Lung microvascular endothelial cell (primary cell): ENCODE measurements at regions not wholly inside any gene's neighbourhood (a gene's known extent, or its start where the extent isn't known, plus 50 kb on each side); places are given as distances from the start of the nearest gene placed in this dataset.
"Not testable (repeated sequence)": the region's sequence is repeated elsewhere in the genome, so short reads cannot be mapped to it uniquely, and the experiment has no call there.

Experiments
- DNase-seq, 2 donors: peaks; one replicate each; pipeline versions ENCODE4 v3.0.0 to v3.0.0-alpha.2; 2010; ENCODE audit warnings: low read depth in 2 of 2

DNA sequence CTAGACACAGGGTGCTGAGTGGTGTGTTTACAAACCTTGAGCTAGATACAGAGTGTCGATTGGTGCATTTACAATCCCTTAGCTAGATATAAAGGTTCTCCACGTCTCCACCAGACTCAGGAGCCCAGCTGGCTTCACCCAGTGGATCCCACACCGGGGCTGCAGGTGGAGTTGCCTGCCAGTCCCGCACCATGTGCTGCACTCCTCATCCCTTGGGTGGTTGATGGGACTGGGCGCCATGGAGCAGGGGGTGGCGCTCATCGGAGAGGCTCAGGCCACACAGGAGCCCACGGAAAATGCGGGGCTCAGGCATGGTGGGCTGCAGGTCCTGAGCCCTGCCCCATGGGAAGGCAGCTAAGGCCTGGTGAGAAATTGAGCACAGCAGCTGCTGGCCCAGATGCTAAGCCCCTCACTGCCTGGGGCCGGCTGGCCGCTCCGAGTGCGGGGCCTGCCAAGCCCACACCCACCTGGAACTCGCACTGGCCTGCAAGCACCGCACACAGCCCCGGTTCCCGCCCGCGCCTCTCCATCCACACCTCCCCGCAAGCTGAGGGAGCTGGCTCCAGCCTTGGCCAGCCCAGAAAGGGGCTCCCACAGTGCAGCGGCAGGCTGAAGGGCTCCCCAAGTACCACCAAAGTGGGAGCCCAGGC lies 418.4 kb downstream of the KIF20B start:
- DNase-seq, result not testable (repeated sequence)

- DNase-seq, result no peak
These were observed 424.3 kb downstream of the KIF20B start for GRCh38 chr10:90125456-90126255.

GRCh38 chr10:90126256-90126595 lies 424.8 kb downstream of the KIF20B start:
- DNase-seq, result no peak

DNA sequence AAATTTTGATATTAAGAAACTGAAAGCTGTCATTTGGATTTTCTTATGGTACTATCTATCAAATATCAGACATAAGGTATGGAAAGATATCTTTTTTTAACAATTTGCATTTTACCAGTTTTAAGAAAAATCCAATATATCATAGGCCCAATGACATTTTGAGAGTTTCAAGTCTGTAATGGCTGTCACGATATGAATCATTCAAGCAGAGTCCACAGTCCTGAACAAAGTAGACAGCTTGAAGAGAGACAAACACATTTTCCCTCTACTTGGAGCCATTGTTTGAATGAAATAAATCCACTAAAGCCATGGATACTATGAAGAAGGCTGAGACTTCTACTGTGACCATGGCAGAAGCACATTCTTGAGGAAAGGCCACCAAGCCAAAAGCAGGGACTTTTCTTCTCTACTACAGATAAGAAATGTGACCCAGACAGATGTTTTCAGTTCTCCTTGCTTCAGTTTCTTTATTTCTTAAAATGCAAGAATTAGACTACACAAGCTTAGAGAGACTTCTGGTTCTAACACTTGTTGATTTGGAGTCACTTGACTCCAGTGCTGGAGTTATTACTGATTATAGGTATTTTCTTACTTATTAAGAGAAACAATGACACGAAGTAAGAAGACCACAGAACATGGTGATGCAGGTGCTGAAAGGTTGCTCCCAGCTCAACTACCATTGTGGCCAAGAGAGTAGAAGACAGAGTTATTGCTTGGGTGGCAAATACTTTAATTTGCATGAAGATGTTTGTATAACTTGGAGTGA lies 429.1 kb downstream of the KIF20B start:
- no peak for DNase-seq

DNA sequence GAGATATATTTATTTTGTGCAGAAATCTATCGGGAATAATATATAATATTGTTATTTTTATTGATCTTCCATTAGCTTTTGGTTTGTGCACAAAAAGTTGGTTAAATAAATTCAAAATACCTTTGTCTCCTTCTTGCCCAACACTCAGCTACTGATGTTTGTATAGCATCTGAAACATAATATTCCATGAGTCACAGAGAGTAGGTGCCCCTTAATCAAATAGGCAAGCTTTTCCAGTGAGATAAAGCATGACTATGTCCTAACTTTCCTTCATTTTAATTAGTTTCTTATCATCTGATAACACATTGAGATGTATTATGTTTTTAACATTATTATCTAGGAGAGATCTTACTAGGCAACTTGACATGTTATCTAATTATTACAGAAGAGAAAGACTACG lies 432.2 kb downstream of the KIF20B start:
- no peak for DNase-seq

DNA sequence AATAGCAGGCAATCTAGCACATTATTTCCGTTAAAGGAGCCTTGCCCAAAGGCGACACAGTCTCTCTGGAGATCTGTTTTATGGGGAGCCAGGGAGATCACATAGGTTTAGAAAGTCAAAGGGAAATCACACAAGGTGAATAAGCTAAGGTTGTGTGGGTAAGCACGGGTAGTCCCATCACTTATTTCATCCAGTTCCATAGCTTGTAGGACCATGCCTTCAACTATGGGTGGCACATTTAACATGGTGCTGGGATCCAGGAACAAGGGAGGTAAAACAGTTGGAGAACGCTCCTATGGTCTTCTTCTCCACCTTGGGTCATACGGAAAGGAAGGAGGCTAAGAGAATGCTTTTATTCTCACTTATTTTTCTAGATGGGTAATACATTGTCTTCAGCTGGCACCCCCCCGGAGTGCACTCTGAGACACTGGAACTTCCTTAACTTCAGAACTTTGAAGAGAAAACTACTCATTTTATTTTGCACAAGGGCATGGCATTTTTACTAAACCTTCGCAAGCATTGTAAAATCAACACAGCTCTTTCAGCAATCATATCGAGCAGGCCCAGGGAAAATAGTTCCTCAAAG lies 435.4 kb downstream of the KIF20B start:
- peak in 1 of 2 donors; percentile 25 for DNase-seq

DNA sequence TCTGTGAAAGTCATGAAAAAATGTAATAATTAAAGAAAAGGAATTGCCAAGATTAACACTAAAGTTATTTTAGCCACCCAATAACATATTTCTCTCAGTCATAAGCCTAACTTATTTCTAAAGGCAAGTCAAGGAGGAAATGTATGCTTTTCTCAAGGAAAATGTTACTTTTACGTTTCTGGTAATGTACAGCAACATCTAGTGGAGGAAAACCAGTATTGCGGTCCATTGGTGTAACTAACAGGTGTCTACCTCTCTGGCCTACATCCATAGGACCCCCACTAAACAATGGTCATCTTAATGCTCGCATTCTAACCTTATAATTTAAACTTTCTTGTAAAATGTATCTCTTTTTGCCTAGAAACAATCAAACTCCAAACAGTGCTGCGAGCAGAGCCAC lies 437.5 kb downstream of the KIF20B start:
- peak in 1 of 2 donors; percentile 16 for DNase-seq

GRCh38 chr10:90141791-90142190 lies 440.4 kb downstream of the KIF20B start:
- DNase-seq, result no peak

GRCh38 chr10:90143937-90144336 lies 442.5 kb downstream of the KIF20B start:
- DNase-seq, result no peak

DNA sequence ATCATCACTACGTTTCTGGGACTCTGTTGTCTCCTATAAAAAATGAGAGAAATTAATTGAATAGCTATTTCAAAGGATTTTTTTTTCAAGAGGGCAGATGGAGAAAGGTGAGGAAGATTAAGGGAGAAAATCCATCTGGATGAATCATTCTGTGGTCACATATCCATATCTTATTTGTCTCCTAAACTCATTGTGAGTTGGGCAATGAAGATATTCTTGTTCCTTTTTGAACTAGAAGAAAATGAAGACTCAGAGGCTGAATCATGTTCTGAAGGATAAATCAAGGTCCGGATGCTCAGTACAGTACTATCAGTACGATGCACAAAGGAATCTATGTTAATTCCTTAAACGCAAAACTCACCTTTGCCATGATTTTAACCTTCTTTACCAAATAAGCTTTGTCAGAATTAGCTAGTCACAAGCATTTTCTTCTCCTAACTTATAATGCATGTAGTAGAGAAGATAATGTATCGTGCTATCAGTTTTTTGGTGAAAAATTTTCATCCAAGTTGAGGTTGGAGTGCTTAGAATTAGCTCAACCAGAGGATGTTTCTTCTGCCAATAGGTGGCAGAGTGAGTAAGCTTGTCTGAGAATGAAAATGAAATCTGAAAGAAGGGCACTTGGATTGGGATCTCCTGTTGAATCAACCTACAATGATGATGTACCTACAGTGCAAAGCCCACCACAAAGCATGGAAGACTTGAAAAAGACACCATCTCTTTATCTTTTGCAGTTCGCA lies 446.9 kb downstream of the KIF20B start:
- DNase-seq, result peak in 1 of 2 donors; percentile 47

DNA sequence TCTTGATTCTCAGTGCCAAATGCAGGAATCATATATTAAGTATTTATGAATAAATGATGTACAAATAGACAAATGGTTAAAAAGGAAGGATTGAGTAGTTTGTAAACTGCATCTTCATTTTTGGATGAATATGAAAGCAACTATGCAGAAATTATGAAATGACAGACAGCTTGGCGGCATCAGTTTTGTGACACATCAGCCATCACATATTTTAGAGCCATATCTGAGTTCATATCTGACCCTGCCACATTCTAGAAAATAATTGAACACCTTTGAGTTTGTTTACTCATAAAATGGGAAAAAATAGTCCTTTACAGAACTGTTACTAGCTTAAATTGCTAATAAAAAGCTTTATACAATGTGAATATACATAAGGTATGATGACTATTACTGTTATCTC lies 448.2 kb downstream of the KIF20B start:
- no peak for DNase-seq

DNA sequence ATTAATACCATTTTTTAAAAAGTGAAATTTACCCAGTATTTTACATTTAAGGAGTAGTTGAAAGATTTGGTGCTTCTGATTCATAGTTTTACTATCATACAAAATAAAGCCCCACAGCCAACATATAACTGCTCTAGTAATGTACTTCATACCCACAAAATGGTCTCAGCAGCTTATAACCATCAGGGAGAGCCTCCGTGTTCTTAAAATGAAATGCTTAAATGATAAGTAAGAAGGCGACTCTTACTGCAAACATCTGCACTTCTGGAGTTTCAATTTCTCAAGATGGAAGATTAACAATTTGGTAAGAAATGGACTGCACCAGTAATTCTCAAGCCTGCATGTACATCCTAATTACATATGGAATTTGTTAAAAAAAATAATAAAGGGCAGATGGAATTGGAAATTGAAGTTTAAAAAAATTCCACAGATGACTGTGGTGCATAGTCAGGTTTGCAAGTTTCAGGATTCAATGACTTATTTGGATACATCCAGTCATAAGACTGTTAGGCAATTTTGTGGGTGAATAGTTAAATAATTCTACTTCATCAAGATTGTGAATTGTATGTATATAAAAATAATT lies 461.0 kb downstream of the KIF20B start:
- no peak for DNase-seq

DNA sequence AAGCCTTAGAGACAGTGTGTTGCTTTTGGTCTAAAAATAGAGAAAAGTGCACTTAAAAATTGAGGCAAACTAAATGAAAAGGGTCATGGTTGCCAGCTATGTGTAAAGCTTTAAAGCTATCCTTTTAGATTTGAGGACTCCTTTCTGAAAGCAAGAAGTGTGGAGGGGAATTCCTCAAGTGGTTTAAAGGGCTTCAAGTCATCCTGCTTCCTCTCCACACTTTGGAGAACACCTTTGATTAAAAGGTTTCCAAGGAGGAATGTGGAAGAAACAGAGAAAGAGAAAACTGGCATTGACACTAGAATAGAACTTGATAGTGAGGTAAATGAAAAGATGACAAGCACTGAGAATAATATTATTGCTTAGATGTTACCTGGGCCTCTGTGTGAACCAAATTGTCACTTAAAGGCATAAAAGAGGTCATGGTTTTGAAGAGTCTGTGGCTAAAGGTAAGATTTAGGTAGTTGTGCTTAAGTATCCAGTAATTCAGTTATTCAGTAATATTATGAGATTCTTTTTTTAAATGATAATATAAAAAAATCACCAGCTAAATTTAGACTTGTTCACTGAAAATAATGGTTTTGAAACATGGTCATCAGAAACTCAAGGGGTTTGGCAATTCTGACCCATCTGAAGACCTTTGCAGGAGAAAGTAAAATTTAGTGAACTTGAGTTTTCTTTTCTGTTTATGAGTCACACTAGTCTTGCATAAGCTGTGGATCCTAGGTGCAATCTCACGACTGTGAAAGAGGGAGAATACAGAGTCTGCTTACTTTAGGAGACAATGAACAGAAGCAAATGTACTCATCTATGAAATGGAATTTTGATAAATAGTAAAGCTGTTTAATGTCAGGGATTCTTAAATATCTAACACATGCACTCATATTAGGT lies 466.0 kb downstream of the KIF20B start:
- no peak for DNase-seq

DNA sequence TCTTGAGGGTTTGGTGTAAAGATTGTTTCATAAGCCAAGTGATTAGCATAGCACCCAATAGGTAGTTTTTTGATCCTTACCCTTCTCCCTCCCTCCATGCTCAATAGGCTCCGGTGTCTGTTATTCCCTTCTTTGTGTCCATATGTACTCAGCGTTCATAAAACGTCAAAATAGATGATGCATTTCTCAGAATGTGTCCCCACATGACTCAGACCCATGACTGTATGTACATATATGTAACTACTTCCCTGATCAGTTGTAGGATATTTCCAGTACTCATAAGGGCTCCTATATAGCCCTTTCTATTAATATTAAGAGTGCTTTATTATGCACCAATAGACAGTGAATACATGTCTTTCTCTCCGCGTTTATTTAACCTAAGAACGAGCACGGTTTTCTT lies 466.9 kb downstream of the KIF20B start:
- no peak for DNase-seq

GRCh38 chr10:90171014-90171722 lies 469.8 kb downstream of the KIF20B start:
- DNase-seq, result no peak

- no peak for DNase-seq
These were observed 473.1 kb downstream of the KIF20B start for GRCh38 chr10:90174531-90174930.

- no peak for DNase-seq
These were observed 473.8 kb downstream of the KIF20B start for GRCh38 chr10:90175161-90175681.

- DNase-seq, result peak in 1 of 2 donors; percentile 14
These were observed 478.5 kb downstream of the KIF20B start for GRCh38 chr10:90179696-90180407.
